Nephron progenitor cell (in vitro differentiated cells): ENCODE measurements at regions not wholly inside any gene's neighbourhood (a gene's known extent, or its start where the extent isn't known, plus 50 kb on each side); places are given as distances from the start of the nearest gene placed in this dataset.

Experiments used
- DNase-seq: peaks from one replicate; pipeline ENCODE4 v3.0.0; 2021
- H3K27ac Mint-ChIP-seq: 2 replicates; pipeline ENCODE4 v1.8.0; 2021; ENCODE audit warnings: mild to moderate bottlenecking, moderate library complexity, mixed read lengths
- H3K27me3 Mint-ChIP-seq: 2 replicates; pipeline ENCODE4 v1.8.0; 2021; ENCODE audit warnings: mild to moderate bottlenecking, low read depth, mixed read lengths; ENCODE audit not compliant: poor library complexity
- H3K36me3 Mint-ChIP-seq: 2 replicates; pipeline ENCODE4 v1.8.0; 2021; ENCODE audit warnings: low read depth, mixed read lengths
- H3K4me1 Mint-ChIP-seq: 2 replicates; pipeline ENCODE4 v1.8.0; 2021; ENCODE audit warnings: mixed read lengths
- H3K4me3 Mint-ChIP-seq: 2 replicates; pipeline ENCODE4 v1.8.0; 2021; ENCODE audit warnings: mild to moderate bottlenecking, moderate library complexity, mixed read lengths
- H3K9me3 Mint-ChIP-seq: 2 replicates; pipeline ENCODE4 v1.8.0; 2021; ENCODE audit warnings: mild to moderate bottlenecking, moderate library complexity, mixed read lengths
- CTCF ChIP-seq: fragments of 200-600 bp; sonication (generic); IDR thresholded peaks from 2 replicates; pipeline ENCODE4 v1.5.0; 2021; ENCODE audit warnings: antibody characterized with exemption

- no peaks in the 10 kb centered on the region for H3K4me1 Mint-ChIP-seq
- no peaks in the 10 kb centered on the region for H3K27me3 Mint-ChIP-seq
- TF ChIP-seq CTCF = no peak
- H3K27ac Mint-ChIP-seq = no peak overlapping the region
- H3K9me3 Mint-ChIP-seq = no peaks in the 10 kb centered on the region
- no peak for DNase-seq
- H3K36me3 Mint-ChIP-seq = no peaks in the 10 kb centered on the region
- H3K4me3 Mint-ChIP-seq = no peak overlapping the region
These were observed 948.1 kb downstream of the TMTC2 start for GRCh38 chr12:83634726-83635267.

GRCh38 chr12:83630526-83630925, 943.8 kb downstream of the TMTC2 start:
- TF ChIP-seq CTCF = no peak
- H3K36me3 Mint-ChIP-seq = no peaks in the 10 kb centered on the region
- no peaks in the 10 kb centered on the region for H3K4me1 Mint-ChIP-seq
- DNase-seq = no peak
- H3K4me3 Mint-ChIP-seq = no peak overlapping the region
- H3K27me3 Mint-ChIP-seq = no peaks in the 10 kb centered on the region
- no peak overlapping the region for H3K27ac Mint-ChIP-seq
- H3K9me3 Mint-ChIP-seq = no peaks in the 10 kb centered on the region

GRCh38 chr12:83629931-83630330, 943.2 kb downstream of the TMTC2 start:
- H3K27ac Mint-ChIP-seq = no peak overlapping the region
- no peak overlapping the region for H3K4me3 Mint-ChIP-seq
- H3K27me3 Mint-ChIP-seq = no peaks in the 10 kb centered on the region

GRCh38 chr12:83622205-83622604, 935.5 kb downstream of the TMTC2 start:
- Mint-ChIP-seq H3K27ac (no peak overlapping the region), H3K9me3 (no peaks in the 10 kb centered on the region), H3K27me3 (no peaks in the 10 kb centered on the region), H3K36me3 (no peaks in the 10 kb centered on the region), H3K4me1 (no peaks in the 10 kb centered on the region), H3K4me3 (no peak overlapping the region)
- TF ChIP-seq CTCF = no peak
- DNase-seq = no peak

More at GRCh38 chr12:83629931-83630330, 943.2 kb downstream of the TMTC2 start:
- TF ChIP-seq CTCF = no peak
- Mint-ChIP-seq H3K36me3 (no peaks in the 10 kb centered on the region), H3K4me1 (no peaks in the 10 kb centered on the region), H3K9me3 (no peaks in the 10 kb centered on the region)
- no peak for DNase-seq

- Mint-ChIP-seq H3K4me1 (no peaks in the 10 kb centered on the region), H3K27ac (no peak overlapping the region), H3K4me3 (no peak overlapping the region), H3K36me3 (no peaks in the 10 kb centered on the region), H3K9me3 (peaks cover 12% of the 10 kb centered on the region), H3K27me3 (no peaks in the 10 kb centered on the region)
- DNase-seq = no peak
- no peak for TF ChIP-seq CTCF
These were observed 933.3 kb downstream of the TMTC2 start for GRCh38 chr12:83619973-83620372.

GRCh38 chr12:83615152-83615551, 928.4 kb downstream of the TMTC2 start:
- no peak for DNase-seq
- H3K27me3 Mint-ChIP-seq = no peaks in the 10 kb centered on the region
- peaks cover 28% of the 10 kb centered on the region for H3K9me3 Mint-ChIP-seq
- H3K27ac Mint-ChIP-seq = no peak overlapping the region
- H3K4me1 Mint-ChIP-seq = no peaks in the 10 kb centered on the region
- no peak for TF ChIP-seq CTCF
- no peak overlapping the region for H3K4me3 Mint-ChIP-seq
- H3K36me3 Mint-ChIP-seq = no peaks in the 10 kb centered on the region
